ENCODE measurements at regions not wholly inside any gene's neighbourhood (a gene's known extent, or its start where the extent isn't known, plus 50 kb on each side); places are given as distances from the start of the nearest gene placed in this dataset.

- no peak for TF ChIP-seq CTCF (IDR thresholded peaks at IDR 0.05)
- TF ChIP-seq EP300 (IDR thresholded peaks at IDR 0.05): no peak
- no peak for TF ChIP-seq POLR2AphosphoS5 (IDR thresholded peaks at IDR 0.05)
- TF ChIP-seq POLR2A (IDR thresholded peaks at IDR 0.05): no peak
These were observed 981.7 kb downstream of the TTLL7 start for GRCh38 chr1:83017276-83017675.

Measured in upper lobe of left lung (tissue), 4 donors.